H1 (cell line): ENCODE measurements at regions not wholly inside any gene's neighbourhood (a gene's known extent, or its start where the extent isn't known, plus 50 kb on each side); places are given as distances from the start of the nearest gene placed in this dataset.

Experiments
- CTCF ChIA-PET: fragments of 300-600 bp; sonication (Branson Sonifier 250); formaldehyde crosslinking; loops from one replicate; lab custom pipeline; 2021; ENCODE audit not compliant: partially characterized antibody; lab: Charles Lee
- POLR2A ChIA-PET: fragments of 300-600 bp; sonication (Branson Sonifier 250); formaldehyde crosslinking; loops from one replicate; lab custom pipeline; 2021; ENCODE audit warnings: inconsistent platforms; ENCODE audit not compliant: partially characterized antibody; lab: Charles Lee
- DNase-seq, 2 experiments: peaks; one replicate each; pipeline versions ENCODE4 v3.0.0 to v3.0.0-alpha.2; 2010 to 2022; ENCODE audit warnings: low spot score in 2 of 2, low read depth in 1 of 2, mixed read lengths in 1 of 2
- FAIRE-seq: peaks from 2 replicates; lab custom pipeline; 2011; peaks lifted over from hg19 to GRCh38; lab: Jason Lieb, UNC
- H2AFZ ChIP-seq: 2 replicates; pipeline ENCODE4 v1.8.1; 2012; ENCODE audit warnings: low read length, inconsistent platforms
- H2AK5ac ChIP-seq: 2 replicates; pipeline ENCODE4 v1.6.1; 2013; ENCODE audit warnings: low read depth, low read length
- H2BK120ac ChIP-seq: replicated peaks from 2 replicates; pipeline ENCODE3; 2013; ENCODE audit warnings: low read depth, low read length, inconsistent platforms
- H2BK12ac ChIP-seq: 2 replicates; pipeline ENCODE4 v1.6.1; 2013; ENCODE audit warnings: low read depth, low read length
- H2BK15ac ChIP-seq: 2 replicates; pipeline ENCODE4 v1.6.1; 2013; ENCODE audit warnings: low read length
- H2BK20ac ChIP-seq: 2 replicates; pipeline ENCODE4 v1.6.1; 2013; ENCODE audit warnings: low read length
- H2BK5ac ChIP-seq: 2 replicates; pipeline ENCODE4 v1.6.1; 2013; ENCODE audit warnings: low read depth, low read length
- H3K14ac ChIP-seq: 2 replicates; pipeline ENCODE4 v1.6.1; 2013; ENCODE audit warnings: inconsistent platforms; ENCODE audit not compliant: insufficient read length
- H3K18ac ChIP-seq: 2 replicates; pipeline ENCODE4 v1.6.1; 2013; ENCODE audit warnings: low read length; ENCODE audit errors: extremely low read depth
- H3K23ac ChIP-seq: 2 replicates; pipeline ENCODE4 v1.6.1; 2013; ENCODE audit warnings: inconsistent platforms; ENCODE audit not compliant: insufficient read length
- H3K23me2 ChIP-seq: 2 replicates; pipeline ENCODE4 v1.6.1; 2013; ENCODE audit warnings: low read depth, low read length
- H3K27ac ChIP-seq: 2 replicates; pipeline ENCODE4 v1.6.1; 2011; ENCODE audit warnings: low read depth, low read length, inconsistent platforms
- H3K27me3 ChIP-seq, 4 experiments: replicated peaks in 1 of 4; 1 replicate in 1 of 4; 2 replicates in 3 of 4; pipeline versions ENCODE4 v1.6.1 to v1.8.1; 2011 to 2013; ENCODE audit warnings: low read length in 3 of 4, mild to moderate bottlenecking in 3 of 4, inconsistent platforms in 2 of 4, mixed read lengths in 2 of 4, moderate library complexity in 1 of 4; ENCODE audit not compliant: control insufficient read depth in 3 of 4, insufficient read depth in 3 of 4; ENCODE audit errors: extremely low read depth in 1 of 4
- H3K36me3 ChIP-seq, 4 experiments: 2 replicates each; pipeline versions ENCODE4 v1.6.1 to v1.8.1; 2011 to 2013; ENCODE audit warnings: mild to moderate bottlenecking in 4 of 4, low read length in 3 of 4, moderate library complexity in 2 of 4, control low read depth in 1 of 4, inconsistent platforms in 1 of 4; ENCODE audit not compliant: insufficient read depth in 4 of 4, control insufficient read depth in 2 of 4
- H3K4ac ChIP-seq: replicated peaks from 2 replicates; pipeline ENCODE3; 2013; ENCODE audit warnings: low read length, low read depth, mixed read lengths, inconsistent platforms; ENCODE audit not compliant: insufficient read length
- H3K4me1 ChIP-seq, 4 experiments: replicated peaks in 1 of 4; 1 replicate in 1 of 4; 2 replicates in 3 of 4; pipeline versions ENCODE4 v1.6.1 to v1.8.1; 2011 to 2013; ENCODE audit warnings: low read length in 3 of 4, inconsistent platforms in 2 of 4, mixed read lengths in 1 of 4; ENCODE audit not compliant: insufficient read depth in 4 of 4, control insufficient read depth in 3 of 4
- H3K4me2 ChIP-seq, 2 experiments: 2 replicates each; pipeline versions ENCODE4 v1.6.1 to v1.8.1; 2011 to 2013; ENCODE audit warnings: low read depth in 2 of 2, low read length in 2 of 2, control low read depth in 1 of 2, inconsistent platforms in 1 of 2, mild to moderate bottlenecking in 1 of 2; ENCODE audit not compliant: insufficient read depth in 1 of 2
- H3K4me3 ChIP-seq, 4 experiments: fragments of 200-600, 300-600 bp in 1 of 4; sonication (generic), shearing (Covaris generic), sonication (Bioruptor Twin) in 1 of 4; 2 replicates each; pipeline versions ENCODE4 v1.5.1 to v1.8.1; 2011 to 2016; ENCODE audit warnings: low read length in 4 of 4, low read depth in 3 of 4, control low read depth in 2 of 4, inconsistent platforms in 2 of 4, mild to moderate bottlenecking in 2 of 4, mixed read lengths in 1 of 4, moderate library complexity in 1 of 4; ENCODE audit not compliant: insufficient read depth in 2 of 4; ENCODE audit errors: extremely low read depth in 1 of 4
- H3K56ac ChIP-seq: replicated peaks from 2 replicates; pipeline ENCODE3; 2013; ENCODE audit warnings: low read depth, mild to moderate bottlenecking, mixed read lengths, low read length, inconsistent platforms; ENCODE audit not compliant: insufficient read length
- H3K79me1 ChIP-seq: 2 replicates; pipeline ENCODE4 v1.6.1; 2013; ENCODE audit warnings: low read depth, low read length, control low read depth
- H3K79me2 ChIP-seq, 2 experiments: 2 replicates each; pipeline versions ENCODE4 v1.6.1 to v1.8.1; 2012 to 2013; ENCODE audit warnings: low read length in 2 of 2, mild to moderate bottlenecking in 2 of 2, inconsistent platforms in 1 of 2; ENCODE audit not compliant: insufficient read depth in 2 of 2, control insufficient read depth in 1 of 2
- H3K9ac ChIP-seq, 4 experiments: replicated peaks in 1 of 4; 1 replicate in 1 of 4; 2 replicates in 3 of 4; pipeline versions ENCODE4 v1.6.1 to v1.8.1; 2011 to 2013; ENCODE audit warnings: low read depth in 3 of 4, low read length in 3 of 4, control low read depth in 2 of 4, mild to moderate bottlenecking in 2 of 4, moderate library complexity in 2 of 4, inconsistent platforms in 1 of 4; ENCODE audit errors: extremely low read depth in 1 of 4
- H3K9me3 ChIP-seq, 2 experiments: 2 replicates each; pipeline versions ENCODE4 v1.6.1 to v1.8.1; 2012 to 2013; ENCODE audit warnings: mild to moderate bottlenecking in 2 of 2, moderate library complexity in 2 of 2, control low read depth in 1 of 2, inconsistent platforms in 1 of 2, low read depth in 1 of 2, low read length in 1 of 2, mixed read lengths in 1 of 2; ENCODE audit not compliant: insufficient read depth in 2 of 2
- H4K20me1 ChIP-seq, 2 experiments: replicated peaks in 1 of 2; 2 replicates each; pipeline versions ENCODE3 to v1.8.1; 2011 to 2013; ENCODE audit warnings: inconsistent platforms in 2 of 2, low read length in 2 of 2, mild to moderate bottlenecking in 1 of 2; ENCODE audit not compliant: insufficient read depth in 2 of 2, control insufficient read depth in 1 of 2
- H4K5ac ChIP-seq: 2 replicates; pipeline ENCODE4 v1.6.1; 2013; ENCODE audit warnings: low read length, low read depth, mixed read lengths, inconsistent platforms; ENCODE audit not compliant: insufficient read length
- H4K8ac ChIP-seq: 2 replicates; pipeline ENCODE4 v1.8.0; 2013; ENCODE audit warnings: mild to moderate bottlenecking, moderate library complexity, low read length, inconsistent platforms; ENCODE audit not compliant: insufficient read depth; ENCODE audit errors: extremely low read depth
- H4K91ac ChIP-seq: replicated peaks from 2 replicates; pipeline ENCODE3; 2013; ENCODE audit warnings: low read length, mixed read lengths, inconsistent platforms; ENCODE audit not compliant: insufficient read length
- ASH2L ChIP-seq: fragments of 200-600, 300-600 bp; sonication (generic); IDR thresholded peaks from one replicate; pipeline ENCODE4 v1.7.1; 2017; ENCODE audit warnings: low read length
- EP300 ChIP-seq, 2 experiments: IDR thresholded peaks; 1 replicate in 1 of 2; 2 replicates in 1 of 2; pipeline ENCODE4 v1.6.1; 2011 to 2012; ENCODE audit warnings: low read depth in 2 of 2, low read length in 2 of 2, mild to moderate bottlenecking in 2 of 2, borderline replicate concordance in 1 of 2, inconsistent platforms in 1 of 2, moderate library complexity in 1 of 2
- HDAC2 ChIP-seq, 2 experiments: fragments of 300-600 bp in 1 of 2; sonication (generic) in 1 of 2; IDR thresholded peaks; 2 replicates each; pipeline ENCODE4 v1.6.1; 2011 to 2012; ENCODE audit warnings: low read depth in 2 of 2, low read length in 2 of 2, mild to moderate bottlenecking in 2 of 2, moderate library complexity in 2 of 2, borderline replicate concordance in 1 of 2, inconsistent platforms in 1 of 2
- KDM1A ChIP-seq: fragments of 200-600, 300-600 bp; sonication (generic); IDR thresholded peaks from 2 replicates; pipeline ENCODE4 v1.7.1; 2016; ENCODE audit warnings: mild to moderate bottlenecking, low read length, borderline replicate concordance
- KDM5A ChIP-seq: fragments of 200-600 bp; IDR thresholded peaks from 2 replicates; pipeline ENCODE4 v1.7.1; 2012; ENCODE audit warnings: mild to moderate bottlenecking, low read length, inconsistent platforms, mixed read lengths
- MAFK ChIP-seq: IDR thresholded peaks from 2 replicates; pipeline ENCODE4 v1.6.1; 2012; ENCODE audit warnings: low read depth, mild to moderate bottlenecking, improper control_type of control experiment, low read length
- RBBP5 ChIP-seq: IDR thresholded peaks from 2 replicates; pipeline ENCODE4 v1.7.1; 2012; ENCODE audit warnings: low read depth, mild to moderate bottlenecking, inconsistent platforms, low read length, moderate library complexity, borderline replicate concordance
- SP1 ChIP-seq: IDR thresholded peaks from 2 replicates; pipeline ENCODE4 v1.6.1; 2011; ENCODE audit warnings: low read depth, low read length
- SRF ChIP-seq: IDR thresholded peaks from 2 replicates; pipeline ENCODE4 v1.6.1; 2011; ENCODE audit warnings: mild to moderate bottlenecking, low read depth, low read length, moderate library complexity
- TAF7 ChIP-seq: optimal IDR thresholded peaks from 2 replicates; pipeline ENCODE3; 2011; ENCODE audit warnings: low read depth, mild to moderate bottlenecking, inconsistent platforms, low read length, moderate library complexity, borderline replicate concordance
- YY1 ChIP-seq: IDR thresholded peaks from 2 replicates; pipeline ENCODE4 v1.6.1; 2011; ENCODE audit warnings: low read depth, mild to moderate bottlenecking, low read length
- WGBS, 2 experiments: shearing (Covaris generic) in 1 of 2; methylation state at CpG; one replicate each; pipeline versions ENCODE4 v1.1.6 to v1.1.7; 2013 to 2015; ENCODE audit warnings: low lambda C conversion rate in 2 of 2, mixed read lengths in 2 of 2, inconsistent platforms in 1 of 2, low coverage in 1 of 2, missing lambda C conversion rate in 1 of 2; ENCODE audit not compliant: insufficient replicate concordance in 2 of 2, insufficient coverage in 1 of 2, insufficient read length in 1 of 2; ENCODE audit errors: extremely low coverage in 1 of 2, missing lambda C conversion rate in 1 of 2; 5-methylcytosine and 5-hydroxymethylcytosine counted together
- TF ChIP-seq, protein P1 (sequence below): IDR thresholded peaks from 2 replicates; pipeline ENCODE4 v1.6.1; 2012; ENCODE audit warnings: low read length, inconsistent platforms
- TF ChIP-seq, protein P2 (sequence below): IDR thresholded peaks from 2 replicates; pipeline ENCODE4 v1.6.1; 2012; ENCODE audit warnings: inconsistent platforms

DNA sequence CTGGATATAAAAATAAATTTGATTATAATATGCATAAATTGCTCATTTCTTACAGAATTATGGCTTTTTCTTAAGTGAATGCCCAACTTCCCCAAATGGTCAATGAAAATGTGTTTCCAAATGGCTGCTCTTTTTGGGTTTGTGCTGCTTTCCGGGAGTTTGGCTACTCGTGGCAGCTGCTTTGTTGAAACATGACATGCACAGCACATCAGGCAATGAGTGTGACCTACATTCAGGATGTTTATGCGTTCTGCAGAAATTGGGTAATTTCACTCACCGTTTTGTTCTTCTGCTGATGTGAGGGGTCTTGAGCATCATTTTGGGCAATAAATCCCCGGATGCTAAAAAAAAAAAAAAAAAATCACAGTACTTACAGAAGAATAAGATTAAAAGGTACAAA lies 825.0 kb upstream of the KLHL29 start:
- ChIA-PET CTCF (no interaction called here), POLR2A (no interaction called here)
- H3K56ac ChIP-seq, result no peak overlapping the region
- WGBS, 2 experiments, result 90% methylated on average over 5 of the region's 5 CpGs; no CpG with 5 or more reads in 1 of the 2 experiments
- no peak overlapping the region for H2BK20ac ChIP-seq
- H3K79me1 ChIP-seq, result no peaks in the 10 kb centered on the region
- H3K79me2 ChIP-seq, result no peaks in the 10 kb centered on the region
- H3K23ac ChIP-seq, result no peak overlapping the region
- H4K8ac ChIP-seq, result no peak overlapping the region
- H3K23me2 ChIP-seq, result no peaks in the 10 kb centered on the region
- H2BK120ac ChIP-seq, result no peak overlapping the region
- H4K5ac ChIP-seq, result no peak overlapping the region
- no peak overlapping the region for H3K4ac ChIP-seq
- no peak for DNase-seq
- no peak overlapping the region for H2AK5ac ChIP-seq
- FAIRE-seq, result no peak
- no peak overlapping the region for H3K27ac ChIP-seq
- H4K20me1 ChIP-seq, result no peaks in the 10 kb centered on the region
- no peak overlapping the region for H3K9ac ChIP-seq
- no peaks in the 10 kb centered on the region for H3K36me3 ChIP-seq
- no peaks in the 10 kb centered on the region for H3K27me3 ChIP-seq
- H4K91ac ChIP-seq, result no peak overlapping the region
- no peak overlapping the region for H3K14ac ChIP-seq
- no peaks in the 10 kb centered on the region for H3K4me1 ChIP-seq
- no peak overlapping the region for H3K4me2 ChIP-seq
- H2AFZ ChIP-seq, result no peak overlapping the region
- H3K4me3 ChIP-seq, result no peak overlapping the region
- no peaks in the 10 kb centered on the region for H3K9me3 ChIP-seq
- no peak overlapping the region for H2BK15ac ChIP-seq
- H3K18ac ChIP-seq, result no peak overlapping the region
- H2BK12ac ChIP-seq, result no peak overlapping the region
- H2BK5ac ChIP-seq, result no peak overlapping the region
- TF ChIP-seq YY1 (no peak), MAFK (no peak), HDAC2 (IDR thresholded peaks at IDR 0.05; ENCODE audit: borderline replicate concordance in 1 of 2, low read depth in 2 of 2, low read length in 2 of 2) (no peak), SP1 (no peak), SRF (no peak), ASH2L (no peak), EP300 (IDR thresholded peaks at IDR 0.05; ENCODE audit: borderline replicate concordance in 1 of 2, low read depth in 2 of 2, low read length in 2 of 2) (no peak), TAF7 (no peak), KDM5A (no peak), RBBP5 (no peak), KDM1A (no peak)
- TF ChIP-seq, protein P1, sequence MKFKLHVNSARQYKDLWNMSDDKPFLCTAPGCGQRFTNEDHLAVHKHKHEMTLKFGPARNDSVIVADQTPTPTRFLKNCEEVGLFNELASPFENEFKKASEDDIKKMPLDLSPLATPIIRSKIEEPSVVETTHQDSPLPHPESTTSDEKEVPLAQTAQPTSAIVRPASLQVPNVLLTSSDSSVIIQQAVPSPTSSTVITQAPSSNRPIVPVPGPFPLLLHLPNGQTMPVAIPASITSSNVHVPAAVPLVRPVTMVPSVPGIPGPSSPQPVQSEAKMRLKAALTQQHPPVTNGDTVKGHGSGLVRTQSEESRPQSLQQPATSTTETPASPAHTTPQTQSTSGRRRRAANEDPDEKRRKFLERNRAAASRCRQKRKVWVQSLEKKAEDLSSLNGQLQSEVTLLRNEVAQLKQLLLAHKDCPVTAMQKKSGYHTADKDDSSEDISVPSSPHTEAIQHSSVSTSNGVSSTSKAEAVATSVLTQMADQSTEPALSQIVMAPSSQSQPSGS, result no peak
- TF ChIP-seq, protein P2, sequence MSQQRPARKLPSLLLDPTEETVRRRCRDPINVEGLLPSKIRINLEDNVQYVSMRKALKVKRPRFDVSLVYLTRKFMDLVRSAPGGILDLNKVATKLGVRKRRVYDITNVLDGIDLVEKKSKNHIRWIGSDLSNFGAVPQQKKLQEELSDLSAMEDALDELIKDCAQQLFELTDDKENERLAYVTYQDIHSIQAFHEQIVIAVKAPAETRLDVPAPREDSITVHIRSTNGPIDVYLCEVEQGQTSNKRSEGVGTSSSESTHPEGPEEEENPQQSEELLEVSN, result no peak
